GM19372 (cell line): ENCODE measurements at regions not wholly inside any gene's neighbourhood (a gene's known extent, or its start where the extent isn't known, plus 50 kb on each side); places are given as distances from the start of the nearest gene placed in this dataset.
"Not testable (repeated sequence)": the region's sequence is repeated elsewhere in the genome, so short reads cannot be mapped to it uniquely, and the experiment has no call there.

Experiments
- ATAC-seq: cut with Tn5 transposase; IDR thresholded peaks from one replicate; pipeline ENCODE4 v1.9.1; 2021; ENCODE audit warnings: mild to moderate bottlenecking, low read depth, moderate library complexity; ENCODE audit not compliant: unreplicated experiment

DNA sequence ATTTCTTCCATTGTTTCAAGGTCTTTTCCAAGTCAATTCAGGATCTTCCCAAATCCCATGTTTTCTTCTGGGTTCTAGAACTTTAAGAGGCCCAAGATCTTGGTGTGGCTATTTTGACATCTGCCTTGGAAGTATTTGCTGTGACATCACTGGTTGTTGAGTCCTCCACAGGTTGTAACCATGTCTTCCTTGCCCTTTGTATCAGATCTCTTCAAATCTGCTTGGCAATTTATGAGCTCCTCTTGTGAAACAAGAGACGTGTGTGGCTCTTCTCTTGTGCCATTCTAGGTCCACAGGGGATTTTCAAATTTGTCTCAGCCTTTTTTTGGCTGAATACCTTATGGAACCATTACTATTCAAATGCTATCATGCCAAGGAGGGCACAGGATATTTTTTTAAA is 60.3 kb upstream of the KCNK2 start:
- ATAC-seq = no peak

DNA sequence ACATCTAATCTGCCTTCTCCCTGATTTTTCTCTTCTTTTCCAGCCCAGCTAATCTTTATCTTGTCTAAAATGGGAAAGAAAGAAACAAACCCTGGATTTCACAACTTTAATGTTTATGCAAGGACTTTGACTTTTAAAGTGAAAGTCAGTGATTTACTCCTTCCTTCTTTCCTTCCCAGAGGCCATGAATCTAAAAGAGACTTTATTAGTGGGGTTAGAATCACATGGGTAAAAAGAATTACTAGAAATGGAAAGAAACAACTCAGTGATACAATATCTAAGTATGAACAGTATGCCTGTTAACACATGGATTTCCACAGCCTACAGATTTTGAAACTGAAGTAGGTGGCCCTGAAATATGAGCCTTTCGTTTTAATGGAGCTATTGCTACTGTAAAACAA is 59.8 kb upstream of the KCNK2 start:
- ATAC-seq = no peak

DNA sequence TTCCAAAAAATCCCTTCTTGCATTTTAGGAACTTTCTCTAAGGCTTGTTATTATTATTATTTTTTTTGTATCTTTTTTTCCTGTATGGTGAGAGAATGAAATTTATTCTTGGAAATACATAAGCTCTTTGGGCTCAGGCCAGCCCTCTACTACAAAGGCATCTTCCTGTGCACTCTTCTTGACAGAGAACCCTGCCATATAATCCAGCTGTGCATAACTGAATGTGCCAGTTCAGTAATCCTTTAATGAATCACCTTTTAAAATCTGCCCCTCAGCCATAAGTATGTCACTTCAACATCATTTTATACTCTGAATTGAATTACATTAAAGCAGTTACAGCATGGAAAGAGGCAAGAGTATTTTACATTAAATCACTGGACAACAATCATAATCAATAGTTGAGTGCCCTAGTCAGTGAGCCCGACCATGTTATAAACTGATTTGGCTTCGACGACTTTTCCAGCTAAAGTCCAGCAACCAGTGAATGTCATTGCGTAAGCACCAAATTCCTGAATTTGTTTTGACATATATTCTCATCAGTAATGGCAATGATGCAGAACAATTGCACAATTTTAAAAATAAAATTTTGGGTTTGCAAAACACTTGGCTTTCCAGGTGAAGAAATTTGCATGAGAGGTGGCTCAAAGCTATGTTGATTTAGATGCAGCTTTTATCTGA is 59.2 kb upstream of the KCNK2 start:
- ATAC-seq = no peak

DNA sequence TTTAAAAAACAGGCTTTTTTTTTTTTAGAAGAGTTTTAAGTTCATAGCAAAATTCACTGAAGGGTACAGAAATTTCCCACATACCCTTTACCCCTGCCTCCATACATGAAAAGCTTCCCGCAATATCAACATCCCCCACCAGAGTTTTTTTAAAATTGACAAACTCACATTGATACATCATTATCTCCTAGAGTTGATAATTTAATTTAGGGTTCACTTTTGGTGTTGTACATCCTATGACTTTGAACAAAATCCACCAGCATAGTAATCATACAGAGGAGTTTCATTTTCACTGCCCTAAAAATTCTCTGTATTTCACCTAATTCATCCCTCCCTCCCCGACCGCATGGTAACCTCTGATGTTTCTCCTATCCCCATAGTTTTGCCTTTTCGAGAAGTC is 53.6 kb upstream of the KCNK2 start:
- no peak for ATAC-seq

DNA sequence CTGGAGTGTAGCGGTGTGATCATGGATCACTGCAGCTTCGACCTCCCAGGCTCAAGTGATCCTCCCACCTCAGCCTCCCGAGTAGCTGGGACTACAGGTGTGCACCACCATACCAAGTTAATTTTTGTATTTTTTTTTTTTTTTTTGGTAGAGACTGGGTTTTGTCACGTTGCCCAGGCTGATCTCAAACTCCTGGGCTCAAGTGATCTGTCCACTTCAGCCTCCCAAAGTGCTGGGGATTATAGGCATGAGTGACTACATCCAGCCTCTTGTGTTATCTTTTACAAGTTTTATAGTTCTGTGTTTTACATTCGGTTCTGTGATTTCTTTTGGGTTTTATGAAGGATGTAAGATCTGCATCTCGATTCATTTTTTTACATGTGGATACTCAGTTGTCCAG is 52.0 kb upstream of the KCNK2 start:
- ATAC-seq = not testable (repeated sequence)

GRCh38 chr1:215031392-215031791 is 51.1 kb upstream of the KCNK2 start:
- ATAC-seq = no peak
